ENCODE measurements at regions not wholly inside any gene's neighbourhood (a gene's known extent, or its start where the extent isn't known, plus 50 kb on each side); places are given as distances from the start of the nearest gene placed in this dataset.

DNA sequence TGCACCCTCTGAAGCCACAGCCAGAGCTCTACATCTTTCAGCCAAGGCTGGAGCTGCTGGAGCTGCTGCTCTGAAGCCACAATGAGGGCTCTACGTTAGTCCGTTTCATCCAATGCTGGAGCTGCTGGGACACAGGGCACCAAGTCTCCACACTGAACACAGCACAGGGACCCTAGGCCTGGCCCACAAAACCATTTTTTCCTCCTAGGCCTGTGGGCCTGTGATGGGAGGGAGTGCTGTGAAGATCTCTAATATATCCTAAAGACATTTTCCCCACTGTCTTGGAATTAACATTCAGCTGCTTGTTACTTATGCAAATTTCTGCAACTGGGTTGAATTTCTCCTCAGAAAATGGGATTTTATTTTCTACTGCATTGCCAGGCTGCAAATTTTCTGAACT is 441.4 kb upstream of the FAT3 start:
- no peak overlapping the region for H3K4me3 Mint-ChIP-seq
- H3K9me3 Mint-ChIP-seq = peaks cover 16% of the 10 kb centered on the region
- no peak for DNase-seq (ENCODE audit: low spot score)
- no peaks in the 10 kb centered on the region for H3K4me1 Mint-ChIP-seq (ENCODE audit: low read depth)
- H3K36me3 Mint-ChIP-seq (ENCODE audit: low read depth) = no peaks in the 10 kb centered on the region
- H3K27me3 Mint-ChIP-seq (ENCODE audit: low read depth) = no peaks in the 10 kb centered on the region
- no peak overlapping the region for H3K27ac Mint-ChIP-seq

DNA sequence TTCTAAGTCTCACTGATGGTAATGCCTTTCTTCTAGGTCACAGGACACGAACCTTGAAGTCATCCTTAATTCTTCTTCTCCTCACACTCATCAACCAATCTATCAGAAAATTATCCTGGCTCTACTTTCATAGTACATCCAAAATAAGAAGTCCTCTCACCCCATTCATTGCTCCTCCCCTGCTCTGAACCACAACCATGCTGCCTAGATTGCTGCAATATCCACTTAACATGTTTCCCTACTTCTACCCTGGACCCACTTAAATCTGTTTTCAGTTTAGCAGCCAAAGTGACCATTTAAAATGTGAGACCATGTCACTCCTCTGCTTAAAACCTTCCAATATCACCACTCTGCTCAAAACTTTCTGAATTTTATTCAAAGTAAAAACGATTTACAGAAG is 445.9 kb upstream of the FAT3 start:
- Mint-ChIP-seq H3K36me3 (ENCODE audit: low read depth) (no peaks in the 10 kb centered on the region), H3K27me3 (ENCODE audit: low read depth) (no peaks in the 10 kb centered on the region)

DNA sequence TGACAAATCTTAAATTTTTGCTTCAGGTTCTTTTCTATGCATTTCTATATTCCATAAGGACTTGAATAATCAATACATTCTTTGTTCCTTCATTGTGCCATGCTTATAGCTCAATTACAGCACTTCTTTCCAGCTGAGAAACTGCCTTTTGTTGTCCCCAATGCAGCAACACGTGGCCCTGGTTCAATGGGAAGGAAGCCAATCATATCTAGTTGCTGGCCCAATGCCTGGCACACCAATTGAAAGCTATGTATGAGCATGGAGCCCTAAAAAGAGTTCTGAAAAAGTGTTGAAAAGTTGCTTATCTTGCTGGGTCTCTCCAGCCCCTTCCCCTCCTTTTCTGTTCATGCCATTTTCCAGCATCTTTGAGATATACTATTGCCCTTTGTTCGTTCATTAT is 448.0 kb upstream of the FAT3 start:
- Mint-ChIP-seq H3K36me3 (ENCODE audit: low read depth) (no peaks in the 10 kb centered on the region), H3K27me3 (ENCODE audit: low read depth) (no peaks in the 10 kb centered on the region), H3K9me3 (peaks cover 17% of the 10 kb centered on the region), H3K4me1 (ENCODE audit: low read depth) (no peaks in the 10 kb centered on the region), H3K4me3 (no peak overlapping the region), H3K27ac (no peak overlapping the region)
- DNase-seq (ENCODE audit: low spot score) = no peak

More for the DNA sequence above, 445.9 kb upstream of the FAT3 start:
- Mint-ChIP-seq H3K4me1 (ENCODE audit: low read depth) (no peaks in the 10 kb centered on the region), H3K4me3 (no peak overlapping the region), H3K27ac (no peak overlapping the region), H3K9me3 (peaks cover 27% of the 10 kb centered on the region)
- no peak for DNase-seq (ENCODE audit: low spot score)

DNA sequence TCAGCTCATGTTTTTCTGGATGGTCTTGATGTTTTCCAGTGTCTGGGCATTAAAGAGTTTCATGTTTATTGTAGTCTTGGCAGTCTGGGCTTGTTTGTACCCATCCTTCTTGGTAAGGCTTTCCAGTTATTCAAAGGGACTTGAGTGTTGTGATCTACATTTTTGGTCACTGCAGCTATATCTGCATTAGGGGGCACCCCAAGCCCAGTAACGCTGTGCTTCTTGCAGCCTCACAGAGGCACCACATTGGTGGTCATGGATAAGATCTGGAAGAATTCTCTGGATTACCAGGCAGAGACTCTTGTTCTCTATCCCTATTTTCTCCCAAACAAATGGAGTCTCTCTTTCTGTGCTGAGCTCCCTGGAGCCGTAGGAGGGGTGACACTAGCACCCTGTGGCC is 451.5 kb upstream of the FAT3 start:
- Mint-ChIP-seq H3K9me3 (peaks cover 21% of the 10 kb centered on the region), H3K4me1 (ENCODE audit: low read depth) (no peaks in the 10 kb centered on the region), H3K27ac (no peak overlapping the region), H3K4me3 (no peak overlapping the region), H3K27me3 (ENCODE audit: low read depth) (no peaks in the 10 kb centered on the region), H3K36me3 (ENCODE audit: low read depth) (no peaks in the 10 kb centered on the region)
- DNase-seq (ENCODE audit: low spot score) = no peak

DNA sequence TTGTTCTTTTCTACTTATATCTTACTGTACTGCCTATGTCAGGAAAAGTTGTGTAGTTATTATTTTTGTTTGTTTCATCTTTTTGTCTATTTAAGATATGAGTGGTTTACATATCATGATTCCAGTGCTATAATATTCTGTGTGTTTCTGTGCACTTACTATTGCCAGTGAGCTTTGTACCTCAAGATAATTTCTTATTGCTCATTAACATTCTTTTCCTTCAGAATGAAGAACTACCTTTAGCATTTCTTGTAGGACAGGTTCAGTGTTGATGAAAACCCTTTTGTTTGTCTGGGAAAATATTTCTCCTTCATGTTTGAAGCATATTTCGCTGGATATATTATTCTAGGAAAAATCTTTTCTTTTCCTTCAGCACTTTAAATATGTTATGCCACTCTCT is 452.7 kb upstream of the FAT3 start:
- H3K9me3 Mint-ChIP-seq = peaks cover 17% of the 10 kb centered on the region
- DNase-seq (ENCODE audit: low spot score) = no peak
- no peaks in the 10 kb centered on the region for H3K36me3 Mint-ChIP-seq (ENCODE audit: low read depth)
- H3K4me1 Mint-ChIP-seq (ENCODE audit: low read depth) = no peaks in the 10 kb centered on the region
- no peaks in the 10 kb centered on the region for H3K27me3 Mint-ChIP-seq (ENCODE audit: low read depth)
- H3K27ac Mint-ChIP-seq = no peak overlapping the region
- H3K4me3 Mint-ChIP-seq = no peak overlapping the region

DNA sequence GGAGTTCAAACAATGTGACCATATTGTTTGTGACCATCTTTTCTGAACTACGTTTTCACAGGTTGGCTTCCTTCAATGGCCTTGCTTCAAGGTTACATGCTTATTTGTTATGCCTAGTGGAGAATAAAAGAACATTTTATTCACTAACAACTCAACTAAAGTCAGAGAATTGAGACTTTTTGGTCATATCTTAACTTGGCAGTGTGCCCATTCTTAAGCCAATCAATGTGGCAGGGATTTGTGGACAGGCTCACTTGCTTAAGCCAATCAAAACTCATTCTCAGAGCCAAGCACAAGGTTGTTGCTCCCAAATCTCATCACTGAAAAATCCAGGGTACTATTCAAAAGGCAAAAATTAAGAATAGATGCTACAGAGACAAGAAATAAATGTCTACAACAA is 455.8 kb upstream of the FAT3 start:
- H3K4me3 Mint-ChIP-seq = no peak overlapping the region
- no peaks in the 10 kb centered on the region for H3K4me1 Mint-ChIP-seq (ENCODE audit: low read depth)
- H3K9me3 Mint-ChIP-seq = peaks cover 12% of the 10 kb centered on the region
- DNase-seq (ENCODE audit: low spot score) = no peak
- no peaks in the 10 kb centered on the region for H3K27me3 Mint-ChIP-seq (ENCODE audit: low read depth)
- H3K36me3 Mint-ChIP-seq (ENCODE audit: low read depth) = no peaks in the 10 kb centered on the region
- no peak overlapping the region for H3K27ac Mint-ChIP-seq

DNA sequence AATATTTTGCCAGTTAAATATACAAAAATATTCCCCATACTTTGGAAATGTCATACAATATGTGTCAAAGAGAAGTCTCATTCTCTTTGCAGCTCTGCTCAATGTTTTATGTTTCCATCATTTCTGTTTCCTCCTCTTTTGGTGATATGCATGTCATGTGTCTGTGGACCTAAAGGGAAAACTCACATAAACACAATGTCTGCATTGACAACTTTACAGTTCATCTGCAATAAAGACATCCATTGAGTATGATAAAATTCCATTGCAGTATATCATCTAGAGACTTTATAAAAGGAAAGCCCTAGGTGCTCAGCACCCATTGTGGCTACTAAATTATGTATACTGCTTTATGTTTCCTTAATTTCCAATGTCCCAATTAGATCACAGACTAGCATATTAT is 461.3 kb upstream of the FAT3 start:
- Mint-ChIP-seq H3K4me3 (no peak overlapping the region), H3K36me3 (ENCODE audit: low read depth) (no peaks in the 10 kb centered on the region), H3K27me3 (ENCODE audit: low read depth) (no peaks in the 10 kb centered on the region), H3K4me1 (ENCODE audit: low read depth) (no peaks in the 10 kb centered on the region), H3K9me3 (peaks cover 24% of the 10 kb centered on the region), H3K27ac (no peak overlapping the region)
- DNase-seq (ENCODE audit: low spot score) = no peak

DNA sequence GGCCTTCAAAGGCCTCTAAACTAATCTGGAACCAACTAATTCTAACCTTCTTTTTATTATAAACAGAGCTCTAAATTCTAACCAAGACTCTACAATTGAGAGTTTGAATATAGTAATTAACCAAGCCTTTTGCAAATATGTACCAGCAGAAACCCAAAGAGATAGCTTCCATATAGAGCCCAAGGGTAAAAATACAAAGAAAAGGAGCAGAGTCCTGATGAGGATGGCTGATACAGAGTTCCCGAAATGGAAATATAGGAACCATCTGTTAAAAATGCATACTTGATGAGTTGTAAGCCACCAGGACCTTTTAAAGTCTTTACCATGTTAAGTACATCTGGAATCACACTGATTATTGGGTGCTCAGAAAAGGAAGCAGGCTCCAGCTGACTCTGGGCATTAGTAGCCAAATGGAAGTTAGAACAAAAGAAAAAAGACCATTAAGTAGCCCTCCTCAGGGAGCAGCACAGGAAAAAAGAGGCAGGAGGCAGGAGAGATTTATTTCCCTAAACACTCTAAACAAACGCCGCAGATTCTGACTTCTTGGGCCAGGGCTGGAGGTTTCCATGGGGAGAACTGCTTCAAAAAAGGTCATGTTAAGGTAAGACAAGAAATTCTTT is 463.1 kb upstream of the FAT3 start:
- DNase-seq (ENCODE audit: low spot score) = no peak
- H3K9me3 Mint-ChIP-seq = peaks cover 24% of the 10 kb centered on the region
- no peak overlapping the region for H3K27ac Mint-ChIP-seq
- no peaks in the 10 kb centered on the region for H3K4me1 Mint-ChIP-seq (ENCODE audit: low read depth)
- no peaks in the 10 kb centered on the region for H3K36me3 Mint-ChIP-seq (ENCODE audit: low read depth)
- H3K4me3 Mint-ChIP-seq = no peak overlapping the region
- no peaks in the 10 kb centered on the region for H3K27me3 Mint-ChIP-seq (ENCODE audit: low read depth)

DNA sequence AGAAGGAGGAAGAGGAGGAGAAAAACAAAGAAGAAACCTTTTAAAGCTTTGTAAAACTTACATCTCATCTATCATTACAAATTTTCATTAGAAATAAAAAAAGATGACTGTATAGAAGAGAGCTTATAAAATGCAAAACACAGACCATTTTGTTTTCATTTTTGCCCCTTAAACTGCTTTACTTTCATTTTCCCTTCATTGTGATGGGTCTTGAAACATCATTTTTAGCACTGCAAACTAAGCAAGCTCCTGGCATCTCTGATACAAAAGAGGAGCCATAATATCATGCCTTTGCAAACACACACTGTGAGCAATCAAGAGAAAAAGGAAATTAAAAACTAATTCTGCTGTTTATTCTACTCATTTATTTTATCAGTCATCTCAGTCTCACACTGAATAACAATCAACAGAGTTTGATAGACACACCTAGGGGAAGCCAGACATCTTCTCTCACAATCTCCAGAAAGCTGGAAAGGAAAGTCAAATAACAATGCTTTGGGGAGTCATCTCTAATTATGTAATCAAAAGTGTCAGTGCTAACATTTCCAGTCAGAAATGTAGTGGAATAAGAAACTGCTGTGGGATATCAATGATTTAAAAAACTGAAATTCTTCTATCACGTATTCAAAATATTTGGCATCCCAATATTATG is 467.7 kb upstream of the FAT3 start:
- no peaks in the 10 kb centered on the region for H3K27me3 Mint-ChIP-seq (ENCODE audit: low read depth)
- H3K27ac Mint-ChIP-seq = no peak overlapping the region
- no peak overlapping the region for H3K4me3 Mint-ChIP-seq
- H3K4me1 Mint-ChIP-seq (ENCODE audit: low read depth) = no peaks in the 10 kb centered on the region
- peaks cover 18% of the 10 kb centered on the region for H3K9me3 Mint-ChIP-seq
- no peaks in the 10 kb centered on the region for H3K36me3 Mint-ChIP-seq (ENCODE audit: low read depth)
- DNase-seq (ENCODE audit: low spot score) = no peak

DNA sequence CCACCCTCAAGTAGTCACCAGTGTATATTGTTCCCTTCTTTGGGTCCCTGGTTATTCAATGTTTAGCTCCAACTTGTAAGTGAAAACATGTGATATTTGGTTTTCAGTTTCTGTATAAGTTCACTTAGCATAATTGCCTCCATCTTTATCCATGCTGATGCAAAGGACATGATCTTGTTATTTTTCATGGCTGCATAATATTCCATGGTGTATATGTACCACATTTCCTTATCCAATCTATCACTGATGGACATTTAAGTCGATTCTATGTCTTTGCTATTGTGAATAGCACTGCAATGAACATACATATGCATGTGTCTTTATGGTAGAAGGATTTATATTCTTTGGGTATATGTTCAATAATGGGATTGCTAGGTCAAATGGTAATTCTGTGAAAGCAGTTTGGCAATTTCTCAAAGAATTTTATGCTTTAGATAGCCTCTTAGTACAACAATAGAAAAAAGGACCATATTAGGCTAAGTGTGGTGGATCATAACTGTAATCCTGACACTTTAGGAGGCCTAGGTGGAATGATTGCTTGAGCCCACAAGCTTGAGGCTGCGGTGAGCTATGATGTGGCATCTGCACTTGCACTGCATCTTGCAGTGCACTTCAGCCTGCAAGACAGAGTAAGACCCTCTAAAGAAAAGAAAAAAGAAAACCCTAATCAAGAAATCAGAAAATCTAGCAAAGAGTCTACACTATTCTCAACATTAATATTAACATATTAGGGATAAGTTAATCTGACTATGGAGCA is 468.5 kb upstream of the FAT3 start:
- H3K27me3 Mint-ChIP-seq (ENCODE audit: low read depth) = no peaks in the 10 kb centered on the region
- no peak overlapping the region for H3K4me3 Mint-ChIP-seq
- peaks cover 20% of the 10 kb centered on the region for H3K9me3 Mint-ChIP-seq

DNA sequence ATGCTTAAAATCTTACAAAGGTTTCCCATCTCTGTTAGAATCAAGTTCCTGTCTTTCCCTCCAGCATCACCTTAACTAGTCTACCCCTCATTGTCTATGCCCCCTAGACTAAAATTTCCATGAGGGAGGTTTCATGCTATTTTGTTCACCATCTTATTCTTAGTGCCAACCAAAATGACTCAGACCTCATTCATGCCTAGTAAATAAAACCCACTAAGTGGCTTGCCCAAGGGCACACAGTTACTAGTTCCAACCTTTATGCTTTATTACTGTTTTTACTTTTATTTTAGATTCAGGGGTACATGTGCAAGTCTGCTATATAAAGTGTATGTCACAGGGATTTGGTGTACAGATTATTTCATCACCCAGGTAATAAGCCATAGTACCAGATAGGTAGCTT is 469.1 kb upstream of the FAT3 start:
- Mint-ChIP-seq H3K27ac (no peak overlapping the region), H3K4me3 (no peak overlapping the region), H3K9me3 (peaks cover 15% of the 10 kb centered on the region), H3K4me1 (ENCODE audit: low read depth) (no peaks in the 10 kb centered on the region), H3K27me3 (ENCODE audit: low read depth) (no peaks in the 10 kb centered on the region), H3K36me3 (ENCODE audit: low read depth) (no peaks in the 10 kb centered on the region)
- DNase-seq (ENCODE audit: low spot score) = no peak

More for the DNA sequence above, 468.5 kb upstream of the FAT3 start:
- no peak for DNase-seq (ENCODE audit: low spot score)
- Mint-ChIP-seq H3K4me1 (ENCODE audit: low read depth) (no peaks in the 10 kb centered on the region), H3K27ac (no peak overlapping the region), H3K36me3 (ENCODE audit: low read depth) (no peaks in the 10 kb centered on the region)

DNA sequence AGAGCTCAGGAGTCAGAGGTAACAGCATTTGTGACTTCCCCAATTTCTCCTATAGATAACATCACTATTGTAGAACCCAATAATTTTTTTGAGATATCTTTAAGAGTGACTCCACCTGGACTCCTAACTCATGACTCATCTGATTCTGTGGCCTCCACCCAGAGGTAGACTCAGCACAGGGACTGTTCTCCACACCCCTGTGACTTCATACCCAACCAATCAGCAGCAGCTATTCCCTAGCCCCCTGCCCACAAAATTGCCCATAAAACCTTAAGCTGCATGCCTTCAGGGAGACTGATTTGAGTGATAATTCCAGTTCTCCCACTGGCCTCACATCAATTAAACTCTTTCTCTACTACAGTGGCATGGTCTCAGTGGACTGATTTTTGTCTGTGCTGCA is 475.4 kb upstream of the FAT3 start:
- H3K36me3 Mint-ChIP-seq (ENCODE audit: low read depth) = no peaks in the 10 kb centered on the region
- no peak for DNase-seq (ENCODE audit: low spot score)
- peaks cover 4% of the 10 kb centered on the region for H3K9me3 Mint-ChIP-seq
- no peaks in the 10 kb centered on the region for H3K4me1 Mint-ChIP-seq (ENCODE audit: low read depth)
- H3K27me3 Mint-ChIP-seq (ENCODE audit: low read depth) = no peaks in the 10 kb centered on the region
- no peak overlapping the region for H3K27ac Mint-ChIP-seq
- H3K4me3 Mint-ChIP-seq = no peak overlapping the region

DNA sequence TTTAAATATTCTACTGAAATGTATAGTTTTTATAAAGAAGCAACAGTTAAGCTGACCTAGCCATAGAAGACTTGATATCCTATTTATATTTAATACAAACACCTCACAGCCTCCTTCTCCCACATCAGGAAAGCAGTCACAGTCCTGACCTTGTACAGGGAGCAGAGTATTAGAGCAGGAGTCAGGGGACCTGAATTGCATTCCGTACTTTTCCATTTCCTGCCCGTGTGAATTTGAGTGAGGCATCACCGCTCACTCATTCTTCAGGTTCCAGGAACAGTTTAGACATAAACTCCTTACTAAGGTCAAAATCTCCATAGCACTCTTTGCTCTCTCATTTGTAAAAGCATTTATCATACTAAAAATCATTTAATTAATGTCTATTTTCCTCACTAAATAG is 482.5 kb upstream of the FAT3 start:
- H3K36me3 Mint-ChIP-seq (ENCODE audit: low read depth) = no peaks in the 10 kb centered on the region
- no peak for DNase-seq (ENCODE audit: low spot score)
- no peaks in the 10 kb centered on the region for H3K4me1 Mint-ChIP-seq (ENCODE audit: low read depth)
- H3K27ac Mint-ChIP-seq = no peak overlapping the region
- no peaks in the 10 kb centered on the region for H3K27me3 Mint-ChIP-seq (ENCODE audit: low read depth)
- peaks cover 18% of the 10 kb centered on the region for H3K9me3 Mint-ChIP-seq
- H3K4me3 Mint-ChIP-seq = no peak overlapping the region

DNA sequence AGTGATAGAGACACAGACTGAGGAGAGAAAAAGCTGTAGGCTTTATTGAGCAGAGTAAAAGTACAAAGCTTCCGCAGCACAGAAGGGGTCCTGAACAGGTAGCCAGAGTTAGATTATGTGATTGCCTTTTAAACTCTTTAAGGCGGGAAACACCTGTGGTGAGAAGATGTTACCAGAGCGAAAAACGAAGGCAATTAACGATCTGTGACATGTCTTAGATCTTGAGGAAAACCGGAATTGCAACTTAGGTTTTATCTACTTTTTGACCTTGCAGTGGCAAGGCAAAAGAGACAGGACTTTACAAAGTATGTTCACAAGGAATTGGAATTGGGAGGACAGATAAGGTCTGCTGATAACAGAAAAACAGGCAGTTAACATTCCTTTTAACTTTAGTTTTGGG is 493.6 kb upstream of the FAT3 start:
- Mint-ChIP-seq H3K9me3 (peaks cover 46% of the 10 kb centered on the region), H3K36me3 (ENCODE audit: low read depth) (no peaks in the 10 kb centered on the region), H3K27ac (no peak overlapping the region), H3K4me1 (ENCODE audit: low read depth) (no peaks in the 10 kb centered on the region), H3K27me3 (ENCODE audit: low read depth) (no peaks in the 10 kb centered on the region), H3K4me3 (no peak overlapping the region)
- DNase-seq (ENCODE audit: low spot score) = no peak
